Activated CD4-positive, alpha-beta T cell treated with anti-CD3 and anti-CD28 coated beads for 36 hours (primary cell): ENCODE measurements at regions not wholly inside any gene's neighbourhood (a gene's known extent, or its start where the extent isn't known, plus 50 kb on each side); places are given as distances from the start of the nearest gene placed in this dataset.

ENCODE experiments used
- ATAC-seq: fragments of 200-7000 bp; cut with Tn5 transposase; one replicate; pipeline ENCODE4 v1.10.0; 2021; ENCODE audit warnings: mild to moderate bottlenecking, moderate library complexity
- CTCF ChIA-PET: fragments of 350-600 bp; sonication (Branson Sonifier 250); formaldehyde crosslinking; loops from one replicate; lab custom pipeline; 2021; ENCODE audit warnings: antibody characterized with exemption; lab: Charles Lee
- POLR2A ChIA-PET: fragments of 350-600 bp; sonication (Branson Sonifier 250); formaldehyde crosslinking; loops from one replicate; lab custom pipeline; 2021; ENCODE audit warnings: antibody characterized with exemption, inconsistent platforms; lab: Charles Lee
- DNase-seq: peaks from one replicate; pipeline ENCODE4 v3.0.0-alpha.2; 2020
- H3K27ac Mint-ChIP-seq: one replicate; pipeline ENCODE4 v1.8.0; 2021; ENCODE audit warnings: mixed read lengths
- H3K27me3 Mint-ChIP-seq: one replicate; pipeline ENCODE4 v1.8.0; 2021; ENCODE audit warnings: mixed read lengths
- H3K36me3 Mint-ChIP-seq: one replicate; pipeline ENCODE4 v1.8.0; 2021; ENCODE audit warnings: low read depth, mixed read lengths
- H3K4me1 Mint-ChIP-seq: one replicate; pipeline ENCODE4 v1.8.0; 2021; ENCODE audit warnings: mixed read lengths
- H3K4me3 Mint-ChIP-seq: one replicate; pipeline ENCODE4 v1.8.0; 2021; ENCODE audit warnings: mild to moderate bottlenecking, moderate library complexity, mixed read lengths
- H3K9me3 Mint-ChIP-seq: one replicate; pipeline ENCODE4 v1.8.0; 2021; ENCODE audit warnings: low read depth, mixed read lengths
- intact Hi-C, 2 experiments: fragments of 100-400 bp; cut with DNase I in 1 of 2; cut with micrococcal nuclease in 1 of 2; formaldehyde crosslinking; loops; one replicate each; pipeline versions ENCODE4 v1.14.2 to v1.15.1; 2022 to 2024; cut with DNase I, micrococcal nuclease

DNA sequence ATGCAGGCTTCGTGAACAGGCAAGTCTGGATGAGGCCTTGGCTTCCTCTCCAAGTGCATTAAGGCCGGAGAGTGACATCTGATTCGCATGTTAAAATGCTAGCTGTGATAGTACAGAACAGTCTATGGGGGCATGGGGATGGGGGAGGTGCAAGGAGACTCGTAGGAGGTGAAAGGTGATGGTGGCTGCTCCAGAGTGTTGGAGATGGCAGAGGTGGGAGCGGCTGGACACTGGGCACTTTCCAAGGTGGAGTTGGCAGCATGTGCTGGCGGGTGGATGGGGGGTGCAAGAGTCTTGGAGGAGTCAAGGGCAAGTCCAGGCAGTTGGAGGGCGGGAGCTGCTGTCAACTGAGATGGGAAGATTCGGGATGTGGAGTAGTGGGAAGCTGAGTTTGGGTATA, 350.9 kb upstream of the TNRC6C start:
- DNase-seq (no peak), ATAC-seq (no peak)
- Mint-ChIP-seq H3K27ac (no peak overlapping the region), H3K4me3 (no peak overlapping the region), H3K27me3 (no peaks in the 10 kb centered on the region), H3K36me3 (no peaks in the 10 kb centered on the region), H3K4me1 (peaks cover 28% of the 10 kb centered on the region), H3K9me3 (peaks cover 5% of the 10 kb centered on the region)
- intact Hi-C loops: no loop called here
- POLR2A ChIA-PET: interaction anchor here (0.5 kb wide), 1 partner anchor 578 kb away, joined by 4 read pairs; no protein-coding TSS in a partner anchor
- CTCF ChIA-PET: interaction anchor here (0.7 to 0.9 kb wide), 2 partner anchors 65 to 79 kb away, joined by 3 to 6 read pairs; no protein-coding TSS in a partner anchor

GRCh38 chr17:77608431-77608830, 350.1 kb upstream of the TNRC6C start:
- ATAC-seq (no peak), DNase-seq (no peak)
- Mint-ChIP-seq H3K27ac (no peak overlapping the region), H3K36me3 (no peaks in the 10 kb centered on the region), H3K4me3 (no peak overlapping the region), H3K27me3 (no peaks in the 10 kb centered on the region), H3K9me3 (peaks cover 5% of the 10 kb centered on the region), H3K4me1 (peaks cover 28% of the 10 kb centered on the region)
- POLR2A ChIA-PET: no interaction called here
- CTCF ChIA-PET: no interaction called here
- intact Hi-C loops: no loop called here

- ChIA-PET CTCF (interaction anchor here (0.7 to 1.2 kb wide), 2 partner anchors 15 to 224 kb away, joined by 3 read pairs; no protein-coding TSS in a partner anchor), POLR2A (interaction anchor here (0.6 to 0.7 kb wide), 3 partner anchors 10 to 820 kb away, joined by 3 to 4 read pairs (median 4); no protein-coding TSS in a partner anchor)
- Mint-ChIP-seq H3K4me1 (peaks cover 28% of the 10 kb centered on the region), H3K27ac (peak overlapping the region; percentile 88), H3K36me3 (no peaks in the 10 kb centered on the region), H3K9me3 (peaks cover 5% of the 10 kb centered on the region), H3K4me3 (peak overlapping the region; percentile 55), H3K27me3 (no peaks in the 10 kb centered on the region)
- peak; percentile 81 for DNase-seq
- intact Hi-C loops: loop anchor here in 1 of 2 experiments (1.0 to 2.0 kb wide), 2 partner anchors 35 to 57 kb away; no protein-coding TSS in a partner anchor
- peak; percentile 99 for ATAC-seq
Observed at GRCh38 chr17:77609553-77610517, 348.7 kb upstream of the TNRC6C start.

GRCh38 chr17:77610518-77610893, 348.0 kb upstream of the TNRC6C start:
- intact Hi-C loops: loop anchor here in 1 of 2 experiments (1.0 to 2.0 kb wide), 2 partner anchors 35 to 56 kb away; no protein-coding TSS in a partner anchor
- CTCF ChIA-PET: interaction anchor here (0.7 to 1.2 kb wide), 2 partner anchors 16 to 225 kb away, joined by 3 read pairs; no protein-coding TSS in a partner anchor
- Mint-ChIP-seq H3K4me3 (peak overlapping the region; percentile 55), H3K36me3 (no peaks in the 10 kb centered on the region), H3K9me3 (peaks cover 5% of the 10 kb centered on the region), H3K27me3 (no peaks in the 10 kb centered on the region), H3K4me1 (peaks cover 28% of the 10 kb centered on the region), H3K27ac (peak overlapping the region; percentile 88)
- peak; percentile 42 for ATAC-seq
- DNase-seq: no peak
- POLR2A ChIA-PET: interaction anchor here (0.7 kb wide), 1 partner anchor 50 kb away, joined by 4 read pairs; no protein-coding TSS in a partner anchor

- peaks cover 28% of the 10 kb centered on the region for H3K4me1 Mint-ChIP-seq
- ATAC-seq (no peak), DNase-seq (no peak)
- intact Hi-C loops: loop anchor here in 1 of 2 experiments (1.0 to 2.0 kb wide), 2 partner anchors 34 to 56 kb away; no protein-coding TSS in a partner anchor
- no peaks in the 10 kb centered on the region for H3K27me3 Mint-ChIP-seq
- ChIA-PET CTCF (interaction anchor here (1.2 kb wide), 1 partner anchor 16 kb away, joined by 3 read pairs; no protein-coding TSS in a partner anchor), POLR2A (no interaction called here)
- H3K36me3 Mint-ChIP-seq: no peaks in the 10 kb centered on the region
- H3K9me3 Mint-ChIP-seq: peaks cover 5% of the 10 kb centered on the region
- H3K4me3 Mint-ChIP-seq: no peak overlapping the region
- peak overlapping the region; percentile 88 for H3K27ac Mint-ChIP-seq
Observed at GRCh38 chr17:77610972-77611521, 347.5 kb upstream of the TNRC6C start.

DNA sequence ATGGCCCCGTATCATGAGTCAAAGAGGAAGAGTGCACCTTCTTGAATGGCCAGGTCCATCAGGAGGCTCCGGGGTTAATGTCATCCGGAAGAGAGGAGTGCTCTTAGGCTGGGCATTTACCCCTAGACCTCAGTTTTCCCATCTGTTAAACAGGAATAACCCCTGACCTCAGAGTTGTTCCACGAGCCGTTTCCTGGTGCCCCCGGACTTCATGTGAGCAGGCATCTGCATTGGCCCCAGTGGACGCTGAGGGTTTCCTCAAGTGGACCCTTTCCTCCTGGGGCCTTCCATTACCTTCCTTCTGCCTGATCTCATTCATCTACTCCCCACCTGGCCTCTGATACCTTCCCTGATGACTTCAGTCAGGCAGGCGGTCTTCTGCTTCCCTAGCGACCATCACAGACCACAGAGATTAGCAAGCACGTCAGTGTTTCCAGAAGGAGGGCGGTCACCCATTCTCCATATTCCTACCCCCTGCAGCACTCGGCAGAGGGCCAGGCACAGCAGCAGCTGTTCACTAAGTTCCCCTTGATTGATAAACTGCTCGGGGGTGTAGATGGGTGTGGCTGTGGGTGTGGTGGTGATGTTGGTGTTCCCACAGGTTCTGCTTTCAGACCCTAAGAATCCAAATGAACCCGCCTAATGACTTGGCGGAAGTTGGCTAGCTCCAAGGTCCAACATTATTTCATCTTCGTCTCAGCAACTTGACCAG, 346.6 kb upstream of the TNRC6C start:
- peak overlapping the region; percentile 67 for H3K27ac Mint-ChIP-seq
- peaks cover 5% of the 10 kb centered on the region for H3K9me3 Mint-ChIP-seq
- ATAC-seq: no peak
- no peak for DNase-seq
- ChIA-PET CTCF (no interaction called here), POLR2A (no interaction called here)
- no peaks in the 10 kb centered on the region for H3K27me3 Mint-ChIP-seq
- no peaks in the 10 kb centered on the region for H3K36me3 Mint-ChIP-seq
- H3K4me3 Mint-ChIP-seq: no peak overlapping the region
- peaks cover 31% of the 10 kb centered on the region for H3K4me1 Mint-ChIP-seq
- intact Hi-C loops: loop anchor here in 1 of 2 experiments (2.0 kb wide), 1 partner anchor 55 kb away; no protein-coding TSS in a partner anchor

GRCh38 chr17:77613218-77613617, 345.3 kb upstream of the TNRC6C start:
- Mint-ChIP-seq H3K9me3 (peaks cover 5% of the 10 kb centered on the region), H3K27ac (no peak overlapping the region), H3K4me1 (peaks cover 34% of the 10 kb centered on the region), H3K27me3 (no peaks in the 10 kb centered on the region), H3K4me3 (no peak overlapping the region), H3K36me3 (no peaks in the 10 kb centered on the region)
- POLR2A ChIA-PET: no interaction called here
- DNase-seq (no peak), ATAC-seq (no peak)
- CTCF ChIA-PET: no interaction called here
- intact Hi-C loops: no loop called here

DNA sequence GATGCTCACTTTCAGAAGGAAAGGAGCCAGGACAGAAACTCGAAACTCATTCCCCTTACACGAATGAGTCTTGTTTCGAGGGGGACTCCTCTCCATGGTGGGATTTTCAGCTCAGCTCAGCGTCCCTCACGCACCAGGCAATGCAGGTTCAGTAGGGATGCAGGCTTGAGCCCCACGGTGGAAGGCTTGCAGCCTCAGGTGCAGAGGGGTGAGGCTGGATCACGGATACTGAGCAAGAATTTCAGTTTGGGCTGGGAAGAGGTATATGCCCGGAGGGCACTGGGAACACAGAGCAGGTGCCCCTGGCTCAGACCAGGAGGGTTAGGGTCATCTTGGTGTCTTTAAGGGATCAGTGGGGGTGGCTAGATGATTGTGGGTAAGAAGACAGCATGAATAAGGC, 344.9 kb upstream of the TNRC6C start:
- H3K36me3 Mint-ChIP-seq: no peaks in the 10 kb centered on the region
- no peaks in the 10 kb centered on the region for H3K27me3 Mint-ChIP-seq
- DNase-seq (no peak), ATAC-seq (no peak)
- intact Hi-C loops: no loop called here
- no peak overlapping the region for H3K27ac Mint-ChIP-seq
- ChIA-PET CTCF (no interaction called here), POLR2A (no interaction called here)
- no peak overlapping the region for H3K4me3 Mint-ChIP-seq
- peaks cover 38% of the 10 kb centered on the region for H3K4me1 Mint-ChIP-seq
- H3K9me3 Mint-ChIP-seq: peaks cover 5% of the 10 kb centered on the region

DNA sequence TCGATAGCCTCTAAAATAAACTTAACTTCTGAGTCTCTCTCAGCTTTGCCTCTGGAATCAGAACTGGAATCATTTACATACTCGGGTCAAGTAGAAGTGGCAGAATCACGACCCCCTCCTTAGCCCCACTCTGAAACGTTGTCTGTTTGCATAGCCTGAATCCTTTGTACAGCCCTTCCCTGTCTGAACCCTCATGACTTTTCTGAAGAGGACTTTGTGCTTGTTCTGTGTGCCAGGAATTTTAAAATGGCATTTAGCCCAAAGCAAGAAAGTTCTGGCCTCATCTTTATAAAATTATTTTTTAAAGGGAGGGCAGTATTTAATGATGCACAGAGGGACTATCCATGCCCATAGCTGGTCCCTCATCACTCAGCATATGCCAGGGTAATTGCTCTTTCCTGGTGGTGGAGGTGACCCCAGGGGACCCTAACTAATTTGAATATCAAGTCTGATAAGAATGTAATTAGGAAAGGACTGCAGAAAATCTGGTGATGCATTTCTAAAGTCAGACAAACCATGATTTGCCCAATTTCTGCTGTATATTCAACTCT, 342.7 kb upstream of the TNRC6C start:
- CTCF ChIA-PET: interaction anchor here (0.7 kb wide), 2 partner anchors 113 to 398 kb away, joined by 3 to 4 read pairs; no protein-coding TSS in a partner anchor
- no peaks in the 10 kb centered on the region for H3K9me3 Mint-ChIP-seq

DNA sequence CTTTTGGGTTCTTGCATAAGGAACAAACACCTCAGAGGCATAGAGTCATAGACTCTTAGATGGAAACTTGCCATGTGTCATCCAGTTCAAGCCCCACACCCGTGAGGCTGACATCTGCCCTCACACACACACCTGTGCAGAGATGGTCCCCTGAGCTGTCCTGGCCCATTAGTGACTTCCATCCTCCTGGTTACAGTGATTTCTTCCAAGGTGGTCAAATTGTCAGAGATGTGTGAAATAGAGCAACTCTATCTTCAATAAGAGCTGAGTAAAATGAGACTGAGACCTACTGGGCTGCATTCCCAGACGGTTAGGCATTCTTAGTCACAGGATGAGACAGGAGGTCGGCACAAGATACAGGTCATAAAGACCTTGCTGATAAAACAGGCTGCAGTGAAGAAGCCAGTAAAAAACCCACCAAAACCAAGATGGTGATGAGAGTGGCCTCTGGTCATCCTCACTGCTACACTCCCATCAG, 342.2 kb upstream of the TNRC6C start:
- DNase-seq (peak; percentile 21), ATAC-seq (peak; percentile 68)
- Mint-ChIP-seq H3K27ac (no peak overlapping the region), H3K4me1 (peaks cover 15% of the 10 kb centered on the region), H3K9me3 (no peaks in the 10 kb centered on the region), H3K36me3 (no peaks in the 10 kb centered on the region), H3K4me3 (no peak overlapping the region), H3K27me3 (no peaks in the 10 kb centered on the region)
- POLR2A ChIA-PET: interaction anchor here (0.8 kb wide), 1 partner anchor 51 kb away, joined by 3 read pairs; no protein-coding TSS in a partner anchor
- CTCF ChIA-PET: interaction anchor here (0.7 kb wide), 1 partner anchor 113 kb away, joined by 4 read pairs; no protein-coding TSS in a partner anchor
- intact Hi-C loops: no loop called here

More for the DNA sequence above, 342.7 kb upstream of the TNRC6C start:
- Mint-ChIP-seq H3K4me3 (no peak overlapping the region), H3K36me3 (no peaks in the 10 kb centered on the region), H3K4me1 (peaks cover 20% of the 10 kb centered on the region), H3K27ac (no peak overlapping the region), H3K27me3 (no peaks in the 10 kb centered on the region)
- POLR2A ChIA-PET: interaction anchor here (0.8 to 1.0 kb wide), 2 partner anchors 47 to 51 kb away, joined by 3 to 4 read pairs; no protein-coding TSS in a partner anchor
- no peak for ATAC-seq
- intact Hi-C loops: no loop called here
- DNase-seq: no peak
